ENCODE measurements at regions not wholly inside any gene's neighbourhood (a gene's known extent, or its start where the extent isn't known, plus 50 kb on each side); places are given as distances from the start of the nearest gene placed in this dataset.

DNA sequence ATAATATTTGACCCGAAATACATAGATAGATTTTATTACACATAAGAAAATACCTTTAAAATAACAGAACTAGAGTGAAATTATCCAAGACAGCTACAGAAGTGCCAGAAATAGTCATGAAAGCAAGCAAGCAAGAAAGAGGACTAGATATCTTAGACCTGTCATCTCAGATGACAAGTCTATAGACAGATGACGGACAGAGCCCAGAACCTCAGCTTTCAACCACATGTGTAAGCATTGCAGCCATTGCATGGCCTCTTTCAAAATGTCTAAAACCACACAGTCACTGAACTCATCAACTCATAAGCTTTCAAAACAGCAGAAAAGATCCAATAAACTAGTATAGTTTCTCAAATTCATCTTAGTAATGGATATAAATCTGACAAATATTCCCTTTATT lies 59.8 kb upstream of the FHIT start:
- no peak for DNase-seq (ENCODE audit: low read depth in 3 of 3, low spot score in 2 of 3)

DNA sequence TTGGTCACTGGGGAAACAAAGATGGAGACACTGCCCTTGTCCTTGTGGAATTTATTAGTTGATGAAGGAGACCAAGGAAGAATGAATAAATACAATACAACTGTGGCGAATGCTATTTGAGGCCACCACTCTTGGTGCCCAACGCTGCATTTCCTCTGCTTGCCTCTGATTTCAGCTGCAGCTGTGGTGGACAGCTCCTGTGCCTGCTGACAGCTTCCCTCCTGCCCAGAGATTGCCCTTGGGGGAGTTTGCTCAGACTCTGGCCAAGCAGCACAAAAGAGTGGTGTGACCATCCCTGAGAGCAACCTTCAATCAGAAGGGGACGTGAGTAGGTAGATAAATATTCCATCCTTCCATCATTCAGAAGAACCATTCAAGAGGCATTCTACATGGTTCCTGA lies 64.6 kb upstream of the FHIT start:
- peak in 1 of 3 donors; percentile 38 for DNase-seq (ENCODE audit: low read depth in 3 of 3, low spot score in 2 of 3)

DNA sequence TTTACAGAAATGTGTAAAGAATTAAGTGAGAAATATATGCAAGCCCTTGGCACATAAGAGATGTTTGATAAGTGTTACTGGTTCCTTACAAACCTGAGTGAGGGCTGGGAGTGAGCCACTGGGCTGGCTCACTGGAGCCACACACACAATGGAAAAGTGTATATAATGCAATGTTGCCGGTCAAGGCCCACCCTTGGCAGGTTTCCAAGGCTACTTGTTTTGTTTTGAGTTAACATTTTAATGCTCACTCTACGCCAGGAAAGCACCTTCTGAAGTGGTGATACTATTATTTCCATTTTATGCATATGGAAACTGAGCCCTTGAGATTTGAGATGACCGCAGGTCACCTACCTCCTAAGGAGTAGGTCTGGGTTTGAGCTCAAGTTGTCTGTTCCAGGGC lies 71.8 kb upstream of the FHIT start:
- no peak for DNase-seq (ENCODE audit: low read depth in 3 of 3, low spot score in 2 of 3)

DNA sequence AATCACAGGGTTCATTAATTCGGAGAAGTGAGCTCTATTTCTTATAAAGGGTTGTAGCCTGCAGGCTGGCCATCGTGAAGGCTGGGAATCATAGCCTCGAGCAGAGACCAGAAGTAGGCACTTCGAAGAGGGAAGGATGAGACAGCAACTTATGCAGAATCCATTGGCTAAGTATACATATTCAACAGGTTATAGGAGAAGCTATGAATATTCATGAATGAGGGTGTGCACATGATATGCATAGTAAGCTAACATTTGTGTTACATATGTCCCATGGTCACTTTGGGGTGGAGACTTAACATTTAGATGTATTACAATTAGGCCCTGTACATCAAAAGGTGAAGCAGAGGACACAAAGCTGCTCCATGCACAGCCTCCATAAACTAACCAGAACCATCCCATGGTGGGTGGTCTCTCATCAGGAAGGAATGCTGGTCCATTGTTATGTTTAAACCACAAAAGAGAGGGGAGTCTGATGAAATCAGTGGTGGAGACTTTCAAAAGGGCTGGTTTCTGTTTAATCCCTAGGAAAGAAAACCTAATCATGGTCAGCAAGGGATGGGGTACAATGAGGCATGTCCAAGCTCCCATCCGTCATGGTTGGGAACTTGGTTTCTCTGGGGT lies 80.8 kb upstream of the FHIT start:
- DNase-seq (ENCODE audit: low read depth in 3 of 3, low spot score in 2 of 3): no peak

DNA sequence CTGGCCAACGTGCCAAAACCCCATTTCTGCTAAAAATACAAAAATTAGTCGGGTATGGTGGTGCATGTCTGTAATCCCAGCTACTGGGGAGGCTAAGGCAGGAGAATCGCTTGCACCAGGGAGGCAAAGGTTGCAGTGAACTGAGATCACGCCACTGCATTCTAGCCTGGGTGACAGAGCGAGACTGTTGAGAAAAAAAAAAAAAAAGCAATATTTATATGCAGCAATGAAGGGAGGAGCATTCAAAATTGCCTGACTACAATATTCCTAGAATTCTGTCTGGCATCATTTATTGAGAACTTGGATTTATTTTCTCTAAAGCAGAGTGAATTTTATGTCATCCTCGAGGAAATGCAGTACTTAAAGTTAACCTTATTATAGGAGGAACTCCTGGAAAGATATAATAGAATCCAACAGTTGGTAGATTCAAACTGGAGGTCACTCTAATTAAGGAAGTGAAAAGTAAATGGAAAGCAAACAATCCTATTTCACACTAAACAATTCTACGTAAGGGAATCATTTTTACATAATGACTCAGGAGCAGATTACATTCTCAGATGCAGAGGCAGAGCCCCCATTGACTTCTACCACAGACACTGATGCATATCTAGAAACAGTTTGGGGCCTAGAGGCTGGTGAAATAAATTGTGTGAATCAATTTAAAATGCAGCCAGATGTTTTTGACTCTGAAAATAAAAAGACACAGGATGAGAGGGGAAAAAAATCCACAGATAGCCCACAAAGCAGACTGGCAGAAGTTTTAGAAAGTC lies 82.1 kb upstream of the FHIT start:
- no peak for DNase-seq (ENCODE audit: low read depth in 3 of 3, low spot score in 2 of 3)

DNA sequence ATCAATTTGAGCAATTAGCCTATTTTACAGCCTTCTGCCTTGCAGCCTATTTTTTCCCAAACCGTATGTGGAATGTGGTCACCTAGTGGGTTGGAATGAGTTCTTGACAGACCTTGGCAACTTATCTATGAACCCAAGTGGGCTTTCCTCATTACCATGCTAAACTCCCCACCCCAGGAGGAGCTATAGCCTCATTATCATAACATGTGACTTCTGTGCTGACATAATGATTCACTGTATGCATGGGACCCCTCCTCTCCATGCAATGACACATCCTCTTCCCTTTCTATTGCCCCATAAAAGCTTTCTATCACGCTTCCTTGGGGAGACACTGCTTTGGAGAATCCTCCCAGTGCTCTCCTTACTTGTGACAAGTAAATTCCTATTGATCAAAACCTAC lies 83.5 kb upstream of the FHIT start:
- DNase-seq (ENCODE audit: low read depth in 3 of 3, low spot score in 2 of 3): no peak

DNA sequence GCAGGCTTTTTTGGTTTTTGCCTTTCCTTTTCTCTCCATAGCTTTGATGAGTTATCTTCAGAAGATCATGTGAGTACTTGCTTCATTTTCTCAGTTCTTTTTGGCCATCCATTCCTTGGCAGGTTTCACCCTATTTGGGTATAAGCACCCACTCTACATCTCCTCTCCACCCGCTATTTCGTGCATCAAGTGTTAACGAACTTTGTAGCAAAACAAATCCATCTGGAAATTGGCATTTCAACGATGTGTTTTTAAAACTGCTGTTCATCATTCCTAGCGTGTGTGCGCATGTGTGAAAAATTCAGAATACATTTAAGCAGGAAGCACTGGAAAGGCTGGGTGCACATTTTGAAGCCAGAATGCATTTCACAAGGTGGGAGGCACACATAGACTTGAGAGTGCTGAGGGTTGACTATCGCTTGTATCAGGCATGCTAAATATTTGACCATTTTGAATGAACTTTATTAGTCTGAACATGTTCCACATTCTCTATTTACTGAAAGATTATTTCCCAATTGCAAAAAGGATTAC lies 89.7 kb upstream of the FHIT start:
- DNase-seq (ENCODE audit: low read depth in 3 of 3, low spot score in 2 of 3): no peak

DNA sequence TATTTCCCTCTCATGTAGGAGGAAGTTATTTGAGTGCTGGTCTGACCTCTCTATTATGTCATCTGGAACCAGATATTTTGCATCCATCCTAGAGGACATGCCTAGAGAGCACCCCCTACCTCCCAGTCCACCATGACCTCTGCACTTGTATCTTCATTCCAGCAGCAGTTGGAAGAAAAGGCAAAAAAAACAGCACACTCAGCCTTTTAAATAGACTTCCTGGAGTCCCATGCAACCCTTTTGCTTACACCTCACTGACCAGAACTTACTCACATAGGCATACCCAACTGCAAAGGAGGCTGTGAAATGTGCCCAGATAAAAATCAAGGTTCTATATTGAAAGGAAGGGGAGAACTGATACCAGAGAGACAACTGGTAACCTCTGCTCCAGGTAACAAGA lies 92.3 kb upstream of the FHIT start:
- no peak for DNase-seq (ENCODE audit: low read depth in 3 of 3, low spot score in 2 of 3)

DNA sequence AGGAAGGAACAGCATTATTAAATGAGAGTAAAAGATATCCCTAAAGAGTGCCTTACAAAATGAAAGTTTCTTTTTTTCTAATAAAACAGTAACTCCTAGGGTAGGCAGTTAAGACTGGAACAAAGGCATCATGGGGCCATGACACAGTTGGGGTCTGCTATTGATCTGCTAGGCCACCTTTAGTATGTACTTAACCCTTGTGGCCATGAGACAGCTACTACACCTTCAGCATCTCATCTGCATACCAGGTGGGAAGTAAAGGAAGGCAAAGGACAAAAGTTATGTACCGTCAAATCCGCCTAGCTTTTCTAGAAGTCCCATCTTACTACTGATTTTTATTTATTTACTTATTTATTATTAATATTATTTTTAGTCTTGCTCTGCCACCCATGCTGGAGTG lies 93.8 kb upstream of the FHIT start:
- no peak for DNase-seq (ENCODE audit: low read depth in 3 of 3, low spot score in 2 of 3)

DNA sequence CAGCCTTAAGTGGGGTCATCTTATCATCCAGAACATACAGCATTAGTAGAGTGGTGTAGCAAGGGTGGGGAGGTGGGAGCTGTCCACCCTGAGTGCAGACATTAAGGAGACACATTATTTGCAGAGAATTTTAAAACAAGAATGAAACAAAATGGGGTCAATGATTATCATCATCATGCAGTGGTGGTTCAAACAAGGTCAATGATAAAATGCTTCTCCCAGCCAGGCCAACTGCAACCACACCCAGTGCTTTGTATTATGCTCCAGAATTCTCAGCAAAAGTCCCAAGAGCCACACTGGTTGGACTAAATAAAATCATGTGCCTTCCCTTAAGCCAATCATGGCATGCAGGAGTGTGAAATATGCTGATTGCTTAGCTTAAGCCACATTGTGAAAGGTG lies 96.7 kb upstream of the FHIT start:
- no peak for DNase-seq (ENCODE audit: low read depth in 3 of 3, low spot score in 2 of 3)

DNA sequence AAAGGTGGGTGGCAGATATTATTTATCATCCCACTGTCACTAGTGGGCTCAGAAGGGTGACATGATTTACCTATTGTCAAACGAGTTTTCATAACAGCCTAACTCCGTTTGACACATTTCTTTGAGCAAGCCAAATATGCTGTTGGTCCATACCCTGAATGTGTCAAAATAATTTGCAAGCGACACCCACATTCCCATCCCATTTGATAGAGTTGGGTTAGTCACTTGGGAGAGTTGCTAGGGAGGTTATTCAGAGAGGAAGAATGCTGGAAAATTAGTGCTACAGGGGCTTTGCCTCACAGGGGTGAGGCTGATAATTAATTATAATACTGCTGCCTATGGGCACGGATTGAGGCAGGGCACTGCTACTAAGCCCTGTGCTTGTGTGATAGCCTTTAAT lies 98.5 kb upstream of the FHIT start:
- no peak for DNase-seq (ENCODE audit: low read depth in 3 of 3, low spot score in 2 of 3)

DNA sequence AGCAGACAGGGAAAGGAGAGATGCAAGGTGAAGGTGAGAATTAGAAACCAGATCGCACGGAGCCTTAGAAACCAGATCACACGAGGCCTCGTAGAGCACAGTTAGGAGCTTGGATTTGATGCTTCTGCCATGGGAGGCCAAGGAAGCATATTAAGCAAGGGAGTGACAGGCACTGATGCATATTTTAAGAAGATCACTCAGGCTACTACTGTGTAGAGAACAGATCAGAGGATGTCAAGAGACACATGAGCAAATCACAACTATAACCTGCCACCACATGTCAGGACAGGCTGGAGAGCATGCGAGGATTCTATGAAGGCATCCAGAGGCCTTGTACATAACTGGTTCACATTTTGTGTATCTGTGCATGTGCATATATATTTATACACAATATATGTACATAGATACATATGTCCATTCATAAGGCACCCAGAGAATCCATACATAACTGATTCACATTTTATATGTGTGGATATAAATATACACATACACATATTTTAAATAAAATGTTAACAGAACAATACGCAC lies 99.6 kb upstream of the FHIT start:
- no peak for DNase-seq (ENCODE audit: low read depth in 3 of 3, low spot score in 2 of 3)

DNA sequence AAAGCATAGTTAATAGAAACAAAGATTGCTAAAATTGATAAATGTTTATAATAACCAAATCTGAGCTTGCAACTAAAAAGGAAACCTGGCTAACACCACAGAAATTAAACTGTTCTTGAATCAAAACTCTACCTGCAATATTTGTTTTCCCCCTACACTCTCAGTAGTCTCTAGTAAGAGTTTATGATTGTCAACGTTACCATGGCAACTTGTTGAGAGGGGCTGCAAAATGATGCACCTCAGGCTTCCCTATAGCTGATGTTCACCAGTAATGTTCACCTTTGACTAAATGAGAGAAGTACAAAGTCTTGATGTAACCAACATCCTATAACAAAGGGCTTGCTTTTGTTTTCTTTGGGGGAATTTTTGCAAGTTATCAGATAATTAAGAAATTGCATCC lies 101.1 kb upstream of the FHIT start:
- DNase-seq (ENCODE audit: low read depth in 3 of 3, low spot score in 2 of 3): no peak

DNA sequence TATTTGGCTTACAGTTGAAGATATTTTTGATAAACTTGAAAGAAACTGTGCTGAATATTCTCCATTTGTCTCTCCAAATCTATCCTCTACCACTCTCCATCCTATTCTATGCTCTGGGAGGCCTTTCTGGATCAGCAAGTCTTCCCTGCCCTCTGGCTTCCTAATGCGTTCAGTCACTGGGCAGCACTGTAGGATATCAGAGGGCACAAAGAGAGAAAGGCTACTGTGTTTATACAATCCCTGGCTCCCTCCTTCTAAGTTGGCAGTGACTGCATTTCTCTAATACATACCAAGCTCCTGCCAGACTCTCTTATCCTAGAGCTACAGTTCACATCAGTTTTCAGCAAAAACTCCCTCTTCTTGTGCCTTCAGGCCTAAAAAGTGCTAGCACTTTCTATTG lies 102.1 kb upstream of the FHIT start:
- DNase-seq (ENCODE audit: low read depth in 3 of 3, low spot score in 2 of 3): no peak

DNA sequence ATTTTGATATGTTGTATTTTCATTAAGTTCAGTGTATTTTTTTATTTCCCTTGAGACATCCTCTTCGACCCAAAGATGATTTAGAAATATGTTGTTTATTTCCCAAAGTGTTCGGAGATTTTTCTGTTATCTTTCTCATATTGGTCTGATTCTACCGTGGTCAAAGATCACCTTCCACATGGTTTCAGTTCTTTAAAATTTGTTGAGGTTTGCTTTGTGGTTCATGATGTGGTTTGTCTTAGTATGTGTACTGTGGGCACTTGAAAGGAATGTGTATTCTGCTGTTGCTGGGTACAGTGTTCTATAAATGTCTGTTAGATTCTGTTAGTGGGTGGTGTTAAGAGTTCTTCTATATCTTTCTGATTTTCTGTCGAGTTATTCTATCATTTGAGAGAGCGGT lies 103.4 kb upstream of the FHIT start:
- no peak for DNase-seq (ENCODE audit: low read depth in 3 of 3, low spot score in 2 of 3)

DNA sequence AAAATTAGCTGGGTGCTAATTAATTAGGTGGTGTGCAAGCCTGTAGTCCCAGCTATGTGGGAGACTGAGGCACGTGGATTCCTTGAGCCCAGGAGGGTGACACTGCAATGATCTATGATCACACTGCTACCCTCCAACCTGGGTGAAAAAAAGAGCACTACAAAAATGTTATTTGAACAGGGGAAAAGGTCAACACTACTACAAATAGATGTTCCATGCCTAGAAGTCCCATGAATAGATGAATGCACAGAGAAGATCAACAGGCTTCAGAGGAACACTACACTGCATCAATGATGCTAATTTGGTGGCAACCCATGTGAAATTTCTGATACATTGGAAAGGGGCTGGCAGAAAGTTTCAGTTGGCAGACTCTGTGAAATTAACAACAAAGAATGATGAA lies 105.4 kb upstream of the FHIT start:
- DNase-seq (ENCODE audit: low read depth in 3 of 3, low spot score in 2 of 3): no peak

DNA sequence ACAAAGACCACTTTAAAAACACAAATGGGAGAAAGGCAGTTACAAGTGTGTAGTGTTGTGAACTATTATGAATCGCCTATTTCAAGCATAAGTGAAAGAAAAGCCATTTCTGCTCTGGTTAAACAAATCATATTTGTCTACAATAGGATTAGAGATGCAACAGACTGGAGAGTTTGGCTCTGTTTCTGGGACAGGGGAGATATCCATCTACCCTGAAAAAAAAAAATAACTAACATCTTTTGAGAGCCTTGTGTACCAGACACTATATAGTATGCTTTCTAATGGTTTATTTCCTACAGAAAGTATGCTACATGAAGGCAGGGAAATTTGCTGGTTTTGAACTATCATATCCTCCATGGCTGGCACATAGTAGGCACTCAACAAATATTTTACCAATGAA lies 106.7 kb upstream of the FHIT start:
- no peak for DNase-seq (ENCODE audit: low read depth in 3 of 3, low spot score in 2 of 3)

DNA sequence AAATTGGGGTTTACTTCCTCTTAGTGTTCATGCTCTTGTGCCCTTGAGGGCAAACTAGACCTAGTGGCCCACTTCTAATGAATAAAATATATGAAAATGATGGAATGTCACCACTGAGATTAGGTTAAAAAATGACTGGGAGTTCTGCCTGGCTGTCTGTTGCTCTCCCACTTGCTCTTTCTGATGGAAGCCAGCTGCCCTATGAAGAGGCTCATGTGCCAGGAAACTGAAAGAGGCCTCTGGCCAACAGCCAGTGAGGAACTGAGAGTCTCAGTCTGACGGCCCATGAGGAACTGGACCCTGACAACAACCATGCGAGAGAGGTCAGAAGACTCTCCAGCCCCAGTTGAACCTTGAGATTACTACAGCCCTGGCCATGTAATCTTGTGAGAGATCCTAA lies 107.1 kb upstream of the FHIT start:
- DNase-seq (ENCODE audit: low read depth in 3 of 3, low spot score in 2 of 3): peak in 1 of 3 donors; percentile 43

DNA sequence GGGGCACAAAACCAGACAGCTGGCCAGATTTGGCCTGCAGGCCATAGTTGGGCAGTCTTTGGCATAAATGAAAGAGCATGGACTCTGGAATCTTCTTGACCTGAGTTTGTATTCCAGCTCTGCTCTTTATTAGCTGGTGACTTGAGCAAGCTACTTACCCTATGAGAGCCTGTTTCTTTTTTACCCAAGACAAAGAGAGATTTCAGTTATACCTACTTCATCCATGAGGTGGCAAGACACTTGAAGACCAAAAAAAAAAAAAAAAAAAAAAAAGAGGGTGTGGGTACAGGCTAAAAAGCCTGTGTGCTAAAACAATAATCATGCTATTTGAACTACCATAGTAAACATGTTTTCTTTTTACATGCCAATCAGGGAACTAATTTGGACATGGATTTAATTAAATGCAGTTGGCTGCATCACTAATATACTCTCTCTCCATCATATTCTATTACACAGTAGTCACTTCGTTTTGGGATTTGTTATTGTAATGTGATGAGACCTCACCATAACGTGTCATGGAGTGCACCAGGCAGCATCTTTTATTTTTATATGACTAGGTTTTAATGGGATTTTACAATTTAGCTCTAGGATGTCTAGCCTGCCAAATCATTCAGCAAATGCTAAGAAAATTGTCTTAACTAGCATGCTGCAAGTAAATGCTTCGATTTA lies 109.2 kb upstream of the FHIT start:
- DNase-seq (ENCODE audit: low read depth in 3 of 3, low spot score in 2 of 3): no peak

DNA sequence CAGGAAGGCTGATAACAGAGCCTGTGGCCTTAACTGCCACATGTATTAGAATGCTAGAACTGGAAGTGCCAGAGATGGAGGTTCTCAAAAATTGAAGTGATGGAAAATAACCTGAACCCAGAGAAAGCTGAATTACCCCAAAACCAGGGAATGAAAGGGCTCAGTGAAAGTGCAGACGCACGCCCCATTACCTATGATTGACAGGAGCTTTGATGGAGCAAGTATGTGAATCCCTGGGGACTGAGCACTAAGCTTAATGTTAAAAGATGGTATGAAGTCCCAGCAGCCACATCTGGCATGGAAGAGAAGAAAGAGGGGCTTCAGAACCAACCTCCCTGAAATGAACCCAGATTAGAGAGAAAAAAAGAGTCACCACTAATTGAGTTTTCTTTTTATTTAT lies 118.4 kb upstream of the FHIT start:
- no peak for DNase-seq (ENCODE audit: low read depth in 3 of 3, low spot score in 2 of 3)

DNA sequence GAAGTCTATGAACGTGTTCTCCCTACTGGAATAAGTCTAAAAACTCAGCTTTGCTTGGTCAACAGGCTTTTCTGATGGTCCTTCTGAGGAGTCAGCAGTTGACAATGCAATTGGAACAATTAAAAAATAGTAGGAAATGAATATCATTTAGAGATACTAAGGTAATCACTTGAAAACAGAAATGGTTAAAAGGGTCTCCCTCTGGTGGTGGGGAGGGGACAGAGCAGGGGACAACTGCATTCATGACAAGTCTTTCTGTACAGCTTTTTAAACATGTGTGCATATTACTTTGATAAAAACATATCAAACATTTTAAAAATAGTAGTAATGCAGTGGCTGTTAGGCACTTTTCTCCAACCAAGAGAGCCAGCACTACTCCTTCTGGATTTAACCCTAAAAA lies 119.9 kb upstream of the FHIT start:
- peak in 1 of 3 donors; percentile 14 for DNase-seq (ENCODE audit: low read depth in 3 of 3, low spot score in 2 of 3)

DNA sequence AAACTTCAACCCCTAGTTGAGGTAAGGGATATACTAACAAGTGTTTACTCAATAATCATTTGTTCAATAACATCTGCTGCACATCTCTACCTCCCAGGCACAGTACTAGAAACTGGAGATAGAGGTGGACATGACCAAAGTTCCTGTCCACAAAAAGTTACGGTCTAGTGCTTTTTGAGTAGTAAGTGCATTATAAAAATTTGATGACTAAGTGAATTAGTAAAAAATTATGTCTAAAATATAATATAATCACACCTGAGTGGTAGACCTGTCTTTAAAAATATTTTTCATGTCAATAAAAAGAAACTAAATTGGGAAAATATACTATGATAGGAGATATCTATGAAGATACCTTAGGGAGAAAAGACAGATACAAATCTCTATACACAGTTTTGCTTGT lies 121.5 kb upstream of the FHIT start:
- DNase-seq (ENCODE audit: low read depth in 3 of 3, low spot score in 2 of 3): no peak
